ENCODE measurements at regions not wholly inside any gene's neighbourhood (a gene's known extent, or its start where the extent isn't known, plus 50 kb on each side); places are given as distances from the start of the nearest gene placed in this dataset.

- no peak for DNase-seq (ENCODE audit: low read depth in 2 of 2)
- TF ChIP-seq CTCF (IDR thresholded peaks at IDR 0.05; ENCODE audit: low read depth, low read length) = no peak
- H3K4me3 ChIP-seq (replicated peaks in 1 of 2; ENCODE audit: low read depth in 2 of 2, low read length in 2 of 2) = no peak overlapping the region
Observed at GRCh38 chr6:74756923-74757322, 448.9 kb downstream of the COL12A1 start.

GRCh38 chr6:74755778-74756177, 450.1 kb downstream of the COL12A1 start:
- peak in 1 of 2 donors; percentile 16 for DNase-seq (ENCODE audit: low read depth in 2 of 2)
- TF ChIP-seq CTCF (IDR thresholded peaks at IDR 0.05; ENCODE audit: low read depth, low read length) = no peak
- H3K4me3 ChIP-seq (replicated peaks in 1 of 2; ENCODE audit: low read depth in 2 of 2, low read length in 2 of 2) = no peak overlapping the region

GRCh38 chr6:74755196-74755595, 450.7 kb downstream of the COL12A1 start:
- no peak overlapping the region for H3K4me3 ChIP-seq (replicated peaks in 1 of 2; ENCODE audit: low read depth in 2 of 2, low read length in 2 of 2)
- TF ChIP-seq CTCF (IDR thresholded peaks at IDR 0.05; ENCODE audit: low read depth, low read length) = no peak
- DNase-seq (ENCODE audit: low read depth in 2 of 2) = no peak

- DNase-seq (ENCODE audit: low read depth in 2 of 2) = no peak
- no peak for TF ChIP-seq CTCF (IDR thresholded peaks at IDR 0.05; ENCODE audit: low read depth, low read length)
- H3K4me3 ChIP-seq (replicated peaks in 1 of 2; ENCODE audit: low read depth in 2 of 2, low read length in 2 of 2) = no peak overlapping the region
Observed at GRCh38 chr6:74753883-74754600, 451.8 kb downstream of the COL12A1 start.

GRCh38 chr6:74752303-74752702, 453.6 kb downstream of the COL12A1 start:
- no peak for DNase-seq (ENCODE audit: low read depth in 2 of 2)
- no peak overlapping the region for H3K4me3 ChIP-seq (replicated peaks in 1 of 2; ENCODE audit: low read depth in 2 of 2, low read length in 2 of 2)
- peak; percentile 3 for TF ChIP-seq CTCF (IDR thresholded peaks at IDR 0.05; ENCODE audit: low read depth, low read length)

GRCh38 chr6:74750826-74751225, 455.0 kb downstream of the COL12A1 start:
- no peak for TF ChIP-seq CTCF (IDR thresholded peaks at IDR 0.05; ENCODE audit: low read depth, low read length)
- no peak for DNase-seq (ENCODE audit: low read depth in 2 of 2)
- H3K4me3 ChIP-seq (replicated peaks in 1 of 2; ENCODE audit: low read depth in 2 of 2, low read length in 2 of 2) = no peak overlapping the region
